GM12878 (cell line): ENCODE measurements at regions not wholly inside any gene's neighbourhood (a gene's known extent, or its start where the extent isn't known, plus 50 kb on each side); places are given as distances from the start of the nearest gene placed in this dataset.
A peak's percentile ranks its signal among the peaks of the same experiment; 100 is the strongest.

Experiments
- ATAC-seq: fragments of 200-7000 bp; cut with Tn5 transposase; 3 replicates; pipeline ENCODE4 v1.9.1; 2020; ENCODE audit warnings: mild to moderate bottlenecking, moderate library complexity
- BruUV-seq: library from RNA; stranded (reverse); fragments of 400-500 nt; replicated peaks from 2 replicates; lab custom pipeline; 2021; lab: Mats Ljungman, UMichigan
- CTCF ChIA-PET: fragments of 300-600 bp; sonication (Branson Sonifier 250); formaldehyde crosslinking; extraction: SDS; loops from one replicate; lab custom pipeline; 2021; ENCODE audit warnings: inconsistent platforms; lab: Yijun Ruan, JAX
- POLR2A ChIA-PET: fragments of 350-600 bp; formaldehyde crosslinking; extraction: SDS; loops from one replicate; lab custom pipeline; 2021; ENCODE audit warnings: inconsistent platforms; lab: Charles Lee
- RAD21 ChIA-PET: fragments of 300-600 bp; sonication (Branson Sonifier 250); formaldehyde crosslinking; loops from one replicate; lab custom pipeline; 2023; ENCODE audit warnings: antibody characterized with exemption; ENCODE audit not compliant: unreplicated experiment; lab: Charles Lee
- SMC1A ChIA-PET: fragments of 300-600 bp; sonication (Branson Sonifier 250); formaldehyde crosslinking; loops from one replicate; lab custom pipeline; 2023; ENCODE audit not compliant: unreplicated experiment, uncharacterized antibody; lab: Charles Lee
- DNase-seq: peaks from one replicate; pipeline ENCODE4 v3.0.0-alpha.2; 2011; ENCODE audit warnings: low read depth, low spot score
- FAIRE-seq: peaks from 3 replicates; lab custom pipeline; 2011; peaks lifted over from hg19 to GRCh38; lab: Jason Lieb, UNC
- H2AFZ ChIP-seq: 2 replicates; pipeline ENCODE4 v1.6.0; 2011; ENCODE audit warnings: low read depth, low read length, control low read depth; ENCODE audit not compliant: control insufficient read depth
- H3K27ac ChIP-seq: 2 replicates; pipeline ENCODE4 v1.5.1; 2011; ENCODE audit warnings: control low read depth; ENCODE audit not compliant: control insufficient read depth, insufficient read depth
- H3K27me3 ChIP-seq, 2 experiments: replicated peaks in 1 of 2; 2 replicates each; pipeline versions ENCODE4 v1.6.0 to v1.6.1; 2011; ENCODE audit warnings: low read length in 1 of 2; ENCODE audit not compliant: control insufficient read depth in 2 of 2, insufficient read depth in 2 of 2
- H3K36me3 ChIP-seq, 2 experiments: 2 replicates each; pipeline ENCODE4 v1.5.1; 2011; ENCODE audit warnings: low read length in 1 of 2; ENCODE audit not compliant: control insufficient read depth in 2 of 2, insufficient read depth in 2 of 2
- H3K4me1 ChIP-seq: 2 replicates; pipeline ENCODE4 v1.6.1; 2011; ENCODE audit warnings: mild to moderate bottlenecking, low read length, moderate library complexity, mixed read lengths; ENCODE audit not compliant: control insufficient read depth, insufficient read depth
- H3K4me2 ChIP-seq: 2 replicates; pipeline ENCODE4 v1.6.0; 2011; ENCODE audit warnings: control low read depth; ENCODE audit not compliant: control insufficient read depth, insufficient read depth
- H3K4me3 ChIP-seq: fragments of 200-600 bp; sonication (generic); 2 replicates; pipeline ENCODE4 v1.5.1; 2016
- H3K79me2 ChIP-seq: 2 replicates; pipeline ENCODE4 v1.6.0; 2011; ENCODE audit warnings: low read length; ENCODE audit not compliant: control insufficient read depth, insufficient read depth
- H3K9ac ChIP-seq: 2 replicates; pipeline ENCODE4 v1.8.0; 2011; ENCODE audit warnings: low read length, control low read depth, mixed read lengths; ENCODE audit not compliant: control insufficient read depth, insufficient read depth
- H3K9me3 ChIP-seq: replicated peaks from 3 replicates; pipeline ENCODE4 v1.5.1; 2011; ENCODE audit warnings: mild to moderate bottlenecking, low read length; ENCODE audit not compliant: control insufficient read depth, insufficient read depth
- H4K20me1 ChIP-seq: 2 replicates; pipeline ENCODE4 v1.6.0; 2011; ENCODE audit not compliant: control insufficient read depth, insufficient read depth
- CEBPB ChIP-seq, 2 experiments: fragments of 150-350 bp in 1 of 2; IDR thresholded peaks; 2 replicates each; pipeline ENCODE4 v1.6.1; 2012 to 2014; ENCODE audit warnings: low read depth in 2 of 2, low read length in 2 of 2, borderline replicate concordance in 1 of 2, inconsistent platforms in 1 of 2
- CREM ChIP-seq: IDR thresholded peaks from 2 replicates; pipeline ENCODE4 v1.6.1; 2014; ENCODE audit warnings: antibody characterized with exemption, low read depth
- DPF2 ChIP-seq: fragments of 450-650 bp; IDR thresholded peaks from 2 replicates; pipeline ENCODE4 v1.6.1; 2017; ENCODE audit warnings: mild to moderate bottlenecking
- EP300 ChIP-seq, 2 experiments: fragments of 150-350 bp in 1 of 2; IDR thresholded peaks; 2 replicates each; pipeline ENCODE4 v1.6.1; 2011 to 2012; ENCODE audit warnings: low read depth in 2 of 2, low read length in 2 of 2, borderline replicate concordance in 1 of 2, improper control_type of control experiment in 1 of 2, inconsistent platforms in 1 of 2; ENCODE audit not compliant: control insufficient read depth in 1 of 2
- GATAD2B ChIP-seq: fragments of 450-650 bp; conservative IDR thresholded peaks from 2 replicates; pipeline ENCODE4 v1.6.1; 2017; ENCODE audit warnings: low read depth, mild to moderate bottlenecking, moderate library complexity
- HDAC2 ChIP-seq: fragments of 200-600 bp; sonication (generic); IDR thresholded peaks from 2 replicates; pipeline ENCODE4 v1.6.1; 2017
- KDM1A ChIP-seq: fragments of 200-600 bp; sonication (generic); IDR thresholded peaks from 2 replicates; pipeline ENCODE4 v1.6.1; 2016; ENCODE audit warnings: borderline replicate concordance
- MYB ChIP-seq: fragments of 150-350 bp; IDR thresholded peaks from 2 replicates; pipeline ENCODE4 v1.6.1; 2014; ENCODE audit warnings: mild to moderate bottlenecking, low read depth, low read length, borderline replicate concordance
- NR2C1 ChIP-seq: fragments of 450-650 bp; IDR thresholded peaks from 2 replicates; pipeline ENCODE4 v1.6.1; 2017; ENCODE audit warnings: antibody characterized with exemption, mild to moderate bottlenecking, moderate library complexity
- SMC3 ChIP-seq: IDR thresholded peaks from 2 replicates; pipeline ENCODE4 v1.6.1; 2011; ENCODE audit warnings: low read length, improper control_type of control experiment, borderline replicate concordance
- SP1 ChIP-seq: IDR thresholded peaks from one replicate; pipeline ENCODE4 v1.6.1; 2011; ENCODE audit warnings: low read depth, low read length
- TCF12 ChIP-seq: IDR thresholded peaks from 2 replicates; pipeline ENCODE4 v1.6.1; 2011; ENCODE audit warnings: low read depth, mild to moderate bottlenecking, low read length
- TCF3 ChIP-seq: IDR thresholded peaks from 2 replicates; pipeline ENCODE4 v1.6.1; 2012; ENCODE audit warnings: low read depth, mild to moderate bottlenecking, low read length, borderline replicate concordance; ENCODE audit not compliant: insufficient read depth
- YY1 ChIP-seq: IDR thresholded peaks from 2 replicates; pipeline ENCODE4 v1.6.1; 2011; ENCODE audit warnings: low read depth, mild to moderate bottlenecking, low read length
- ZNF24 ChIP-seq: fragments of 450-650 bp; IDR thresholded peaks from 2 replicates; pipeline ENCODE4 v1.6.1; 2017; ENCODE audit warnings: antibody characterized with exemption, mild to moderate bottlenecking
- WGBS: methylation state at CpG from one replicate; pipeline ENCODE4 v1.1.6; 2016; ENCODE audit warnings: low lambda C conversion rate; ENCODE audit not compliant: insufficient replicate concordance, insufficient coverage; ENCODE audit errors: missing lambda C conversion rate; 5-methylcytosine and 5-hydroxymethylcytosine counted together
- in situ Hi-C: fragments of 300-500 bp; cut with MboI; formaldehyde crosslinking; loops from 9 replicates; pipeline ENCODE4 v1.14.3; 2018; ENCODE audit warnings: mixed read lengths
- intact Hi-C: fragments of 100-400 bp; cut with micrococcal nuclease; formaldehyde crosslinking; loops from one replicate; pipeline ENCODE4 v1.14.2; 2022; ENCODE audit not compliant: unreplicated experiment
- TF ChIP-seq, protein P1 (sequence below): fragments of 450-650 bp; IDR thresholded peaks from 2 replicates; pipeline ENCODE4 v1.6.1; 2017; ENCODE audit warnings: mild to moderate bottlenecking
- TF ChIP-seq, protein P2 (sequence below): fragments of 450-650 bp; IDR thresholded peaks from 2 replicates; pipeline ENCODE4 v1.6.1; 2017; ENCODE audit warnings: mild to moderate bottlenecking, low read depth, inconsistent platforms; ENCODE audit not compliant: poor library complexity, severe bottlenecking
- TF ChIP-seq, protein P3 (sequence below): IDR thresholded peaks from 2 replicates; pipeline ENCODE4 v1.6.1; 2011; ENCODE audit warnings: borderline replicate concordance, low read depth, mild to moderate bottlenecking, moderate library complexity, mixed read lengths, low read length; ENCODE audit not compliant: insufficient read depth; ENCODE audit errors: extremely low read length

DNA sequence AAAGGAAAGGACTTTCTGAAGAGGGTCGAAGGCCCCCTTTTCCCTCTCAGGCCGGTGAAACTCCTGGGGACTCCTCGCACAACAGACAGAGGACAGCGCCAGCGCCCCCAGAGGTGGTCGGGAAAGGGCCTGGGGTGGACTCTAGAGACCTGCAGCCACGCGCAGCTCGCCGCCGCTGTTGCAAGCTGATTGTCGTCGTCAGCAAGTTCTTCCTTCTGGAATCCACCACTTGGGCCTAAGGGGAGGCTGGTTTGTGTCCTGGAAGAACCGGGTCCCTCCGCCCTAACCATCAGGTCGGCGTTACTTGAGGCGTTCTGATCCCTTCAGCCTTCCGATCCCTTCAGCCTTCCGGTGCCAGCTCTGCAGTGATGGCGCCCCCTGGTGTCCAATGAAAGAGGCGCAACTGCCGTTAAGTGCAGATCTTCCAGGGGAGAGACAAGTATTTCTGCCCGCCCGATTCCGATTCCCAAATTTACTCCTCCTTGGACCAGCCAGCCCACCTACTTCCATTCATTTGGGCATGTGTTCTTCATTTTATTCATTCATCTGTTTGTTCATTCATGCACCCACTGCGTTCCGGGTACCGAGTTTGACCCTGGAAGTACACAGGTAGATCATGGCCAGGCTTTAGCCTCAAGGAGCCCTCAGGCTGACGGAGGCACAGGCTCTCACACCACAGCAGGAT, 77.2 kb upstream of the SLC6A11 start:
- DNase-seq = no peak
- ChIA-PET CTCF (interaction anchor here (0.6 to 5.4 kb wide), 18 partner anchors 9 to 1235 kb away, joined by 3 to 34 read pairs (median 4); no protein-coding TSS in a partner anchor), POLR2A (interaction anchor here (0.8 kb wide), 1 partner anchor 1006 kb away, joined by 3 read pairs; no protein-coding TSS in a partner anchor), RAD21 (interaction anchor here (1.0 to 2.9 kb wide), 2 partner anchors 187 to 395 kb away, joined by 3 to 17 read pairs; no protein-coding TSS in a partner anchor), SMC1A (interaction anchor here (1.0 to 1.6 kb wide), 3 partner anchors 321 to 395 kb away, joined by 4 to 5 read pairs (median 4); no protein-coding TSS in a partner anchor)
- H3K27ac ChIP-seq = no peak overlapping the region
- BruUV-seq = no TSS peak
- H3K79me2 ChIP-seq = no peaks in the 10 kb centered on the region
- H2AFZ ChIP-seq = no peak overlapping the region
- WGBS = 6% methylated on average over 29 of the region's 30 CpGs
- peak; percentile 23 for FAIRE-seq
- H3K4me1 ChIP-seq = no peaks in the 10 kb centered on the region
- H3K36me3 ChIP-seq = no peaks in the 10 kb centered on the region
- H3K9ac ChIP-seq = no peak overlapping the region
- peak; percentile 82 for ATAC-seq
- in situ Hi-C loops (no loop called here), intact Hi-C loops (loop anchor here (1.0 kb wide), 2 partner anchors 321 to 395 kb away; no protein-coding TSS in a partner anchor)
- H3K9me3 ChIP-seq = no peaks in the 10 kb centered on the region
- no peak overlapping the region for H3K4me3 ChIP-seq
- H3K27me3 ChIP-seq = no peaks in the 10 kb centered on the region
- H3K4me2 ChIP-seq = peak overlapping the region; percentile 52; the same call in 1 of the 2 replicates
- no peaks in the 10 kb centered on the region for H4K20me1 ChIP-seq
- TF ChIP-seq YY1 (0 out of 2 replicates have a peak, but pooled peaks have one; percentile 34), MYB (no peak), CREM (no peak), HDAC2 (no peak), DPF2 (no peak), TCF3 (no peak), NR2C1 (no peak), SMC3 (peak; percentile 75), GATAD2B (no peak), TCF12 (no peak), ZNF24 (no peak), CEBPB (IDR thresholded peaks at IDR 0.05; ENCODE audit: borderline replicate concordance in 1 of 2, low read depth in 2 of 2, low read length in 2 of 2) (no peak), KDM1A (no peak), SP1 (no peak), EP300 (IDR thresholded peaks at IDR 0.05; ENCODE audit: borderline replicate concordance in 1 of 2, control insufficient read depth in 1 of 2, low read depth in 2 of 2, low read length in 2 of 2) (no peak)
- TF ChIP-seq, protein P1, sequence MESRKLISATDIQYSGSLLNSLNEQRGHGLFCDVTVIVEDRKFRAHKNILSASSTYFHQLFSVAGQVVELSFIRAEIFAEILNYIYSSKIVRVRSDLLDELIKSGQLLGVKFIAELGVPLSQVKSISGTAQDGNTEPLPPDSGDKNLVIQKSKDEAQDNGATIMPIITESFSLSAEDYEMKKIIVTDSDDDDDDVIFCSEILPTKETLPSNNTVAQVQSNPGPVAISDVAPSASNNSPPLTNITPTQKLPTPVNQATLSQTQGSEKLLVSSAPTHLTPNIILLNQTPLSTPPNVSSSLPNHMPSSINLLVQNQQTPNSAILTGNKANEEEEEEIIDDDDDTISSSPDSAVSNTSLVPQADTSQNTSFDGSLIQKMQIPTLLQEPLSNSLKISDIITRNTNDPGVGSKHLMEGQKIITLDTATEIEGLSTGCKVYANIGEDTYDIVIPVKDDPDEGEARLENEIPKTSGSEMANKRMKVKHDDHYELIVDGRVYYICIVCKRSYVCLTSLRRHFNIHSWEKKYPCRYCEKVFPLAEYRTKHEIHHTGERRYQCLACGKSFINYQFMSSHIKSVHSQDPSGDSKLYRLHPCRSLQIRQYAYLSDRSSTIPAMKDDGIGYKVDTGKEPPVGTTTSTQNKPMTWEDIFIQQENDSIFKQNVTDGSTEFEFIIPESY = no peak
- TF ChIP-seq, protein P2, sequence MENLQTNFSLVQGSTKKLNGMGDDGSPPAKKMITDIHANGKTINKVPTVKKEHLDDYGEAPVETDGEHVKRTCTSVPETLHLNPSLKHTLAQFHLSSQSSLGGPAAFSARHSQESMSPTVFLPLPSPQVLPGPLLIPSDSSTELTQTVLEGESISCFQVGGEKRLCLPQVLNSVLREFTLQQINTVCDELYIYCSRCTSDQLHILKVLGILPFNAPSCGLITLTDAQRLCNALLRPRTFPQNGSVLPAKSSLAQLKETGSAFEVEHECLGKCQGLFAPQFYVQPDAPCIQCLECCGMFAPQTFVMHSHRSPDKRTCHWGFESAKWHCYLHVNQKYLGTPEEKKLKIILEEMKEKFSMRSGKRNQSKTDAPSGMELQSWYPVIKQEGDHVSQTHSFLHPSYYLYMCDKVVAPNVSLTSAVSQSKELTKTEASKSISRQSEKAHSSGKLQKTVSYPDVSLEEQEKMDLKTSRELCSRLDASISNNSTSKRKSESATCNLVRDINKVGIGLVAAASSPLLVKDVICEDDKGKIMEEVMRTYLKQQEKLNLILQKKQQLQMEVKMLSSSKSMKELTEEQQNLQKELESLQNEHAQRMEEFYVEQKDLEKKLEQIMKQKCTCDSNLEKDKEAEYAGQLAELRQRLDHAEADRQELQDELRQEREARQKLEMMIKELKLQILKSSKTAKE = no peak
- TF ChIP-seq, protein P3, sequence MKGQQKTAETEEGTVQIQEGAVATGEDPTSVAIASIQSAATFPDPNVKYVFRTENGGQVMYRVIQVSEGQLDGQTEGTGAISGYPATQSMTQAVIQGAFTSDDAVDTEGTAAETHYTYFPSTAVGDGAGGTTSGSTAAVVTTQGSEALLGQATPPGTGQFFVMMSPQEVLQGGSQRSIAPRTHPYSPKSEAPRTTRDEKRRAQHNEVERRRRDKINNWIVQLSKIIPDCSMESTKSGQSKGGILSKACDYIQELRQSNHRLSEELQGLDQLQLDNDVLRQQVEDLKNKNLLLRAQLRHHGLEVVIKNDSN = no peak
